CD8-positive, alpha-beta memory T cell (primary cell): ENCODE measurements at regions not wholly inside any gene's neighbourhood (a gene's known extent, or its start where the extent isn't known, plus 50 kb on each side); places are given as distances from the start of the nearest gene placed in this dataset.

Source experiments
- CTCF ChIA-PET: fragments of 350-600 bp; sonication (Branson Sonifier 250); formaldehyde crosslinking; loops from one replicate; lab custom pipeline; 2021; ENCODE audit warnings: antibody characterized with exemption; lab: Charles Lee
- POLR2A ChIA-PET: fragments of 350-600 bp; sonication (Branson Sonifier 250); formaldehyde crosslinking; loops from one replicate; lab custom pipeline; 2021; ENCODE audit warnings: antibody characterized with exemption; lab: Charles Lee
- DNase-seq, 5 donors: peaks; one replicate each; pipeline versions ENCODE4 v3.0.0 to v3.0.0-alpha.2; 2020 to 2022; ENCODE audit warnings: mixed read lengths in 1 of 5
- H3K27ac ChIP-seq: one replicate; pipeline ENCODE4 v1.7.0; 2013; ENCODE audit warnings: low read depth, mild to moderate bottlenecking, low read length, moderate library complexity
- H3K27me3 ChIP-seq: 2 replicates; pipeline ENCODE4 v1.7.0; 2013; ENCODE audit warnings: low read length, mild to moderate bottlenecking; ENCODE audit not compliant: insufficient read depth, poor library complexity, severe bottlenecking
- H3K36me3 ChIP-seq: 2 replicates; pipeline ENCODE4 v1.7.0; 2013; ENCODE audit warnings: mild to moderate bottlenecking, low read length, moderate library complexity; ENCODE audit not compliant: insufficient read depth
- H3K4me1 ChIP-seq: 2 replicates; pipeline ENCODE4 v1.7.0; 2013; ENCODE audit warnings: mild to moderate bottlenecking, low read length, moderate library complexity; ENCODE audit not compliant: insufficient read depth
- H3K4me3 ChIP-seq: 2 replicates; pipeline ENCODE4 v1.7.0; 2013; ENCODE audit warnings: mild to moderate bottlenecking, low read length
- H3K9me3 ChIP-seq: 2 replicates; pipeline ENCODE4 v1.7.0; 2013; ENCODE audit warnings: mild to moderate bottlenecking, low read length
- H3K27ac Mint-ChIP-seq, 8 donors: one replicate each; pipeline ENCODE4 v1.8.0; 2020 to 2021; ENCODE audit warnings: mixed read lengths in 8 of 8, mild to moderate bottlenecking in 6 of 8, inconsistent platforms in 3 of 8, moderate library complexity in 3 of 8
- H3K27me3 Mint-ChIP-seq, 2 donors: one replicate each; pipeline ENCODE4 v1.8.0; 2020 to 2021; ENCODE audit warnings: mixed read lengths in 2 of 2, mild to moderate bottlenecking in 1 of 2, moderate library complexity in 1 of 2
- H3K36me3 Mint-ChIP-seq, 3 donors: one replicate each; pipeline ENCODE4 v1.8.0; 2020 to 2021; ENCODE audit warnings: mixed read lengths in 3 of 3, inconsistent platforms in 1 of 3, mild to moderate bottlenecking in 1 of 3
- H3K4me1 Mint-ChIP-seq, 3 donors: one replicate each; pipeline ENCODE4 v1.8.0; 2020 to 2021; ENCODE audit warnings: mixed read lengths in 3 of 3, inconsistent platforms in 1 of 3, mild to moderate bottlenecking in 1 of 3
- H3K4me3 Mint-ChIP-seq, 7 donors: one replicate each; pipeline ENCODE4 v1.8.0; 2020 to 2021; ENCODE audit warnings: mixed read lengths in 7 of 7, mild to moderate bottlenecking in 6 of 7, moderate library complexity in 4 of 7, inconsistent platforms in 2 of 7
- H3K9me3 Mint-ChIP-seq, 5 donors: one replicate each; pipeline ENCODE4 v1.8.0; 2020 to 2022; ENCODE audit warnings: mixed read lengths in 5 of 5, mild to moderate bottlenecking in 3 of 5, moderate library complexity in 2 of 5, inconsistent platforms in 1 of 5

DNA sequence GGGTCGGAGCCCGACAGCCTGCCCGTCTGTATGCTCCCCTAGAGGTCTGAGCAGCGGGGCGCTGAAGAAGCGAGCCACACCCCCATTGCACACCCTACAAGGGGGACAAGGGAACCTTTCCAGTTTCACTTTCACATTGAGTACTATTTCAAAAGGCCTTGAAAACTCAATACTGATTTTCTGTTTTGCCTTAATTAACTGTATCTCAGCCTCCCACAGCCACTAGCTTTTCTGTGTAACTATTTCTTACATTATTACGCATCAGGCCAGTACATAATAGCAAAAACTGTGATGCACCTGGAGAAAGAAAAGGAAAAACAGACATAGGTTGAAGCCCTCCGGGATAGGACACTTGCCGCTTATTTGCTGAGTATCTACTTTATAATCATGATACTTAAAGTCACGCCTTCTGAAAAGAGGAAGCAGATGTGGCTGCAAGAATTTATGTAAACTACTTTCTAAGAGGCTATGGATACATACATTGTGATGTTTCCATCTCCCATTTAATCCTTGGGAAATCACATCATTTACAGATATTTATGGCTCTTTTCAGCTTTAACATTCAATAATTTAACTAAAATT, 1719.5 kb downstream of the MRPL39 start:
- H3K9me3 ChIP-seq, result no peaks in the 10 kb centered on the region
- DNase-seq, result peak; percentile 4 to 73 (median 51)
- POLR2A ChIA-PET, result no interaction called here
- Mint-ChIP-seq H3K27me3 (no peaks in the 10 kb centered on the region), H3K9me3 (no peaks in the 10 kb centered on the region), H3K4me3 (peak overlapping the region; percentile 83 to 94 (median 89)), H3K27ac (peak overlapping the region; percentile 65 to 98 (median 94)), H3K4me1 (peaks cover 11 to 21% (median 14%) of the 10 kb centered on the region in 3 donors), H3K36me3 (peaks cover 0 to 5% (median 0%) of the 10 kb centered on the region in 3 donors)
- peak overlapping the region; percentile 18 for H3K4me3 ChIP-seq
- no peaks in the 10 kb centered on the region for H3K36me3 ChIP-seq
- CTCF ChIA-PET, result interaction anchor here (0.6 to 1.3 kb wide), 2 partner anchors 9 to 18 kb away, joined by 3 read pairs; no protein-coding TSS in a partner anchor
- no peaks in the 10 kb centered on the region for H3K27me3 ChIP-seq
- H3K27ac ChIP-seq, result no peak overlapping the region
- H3K4me1 ChIP-seq, result no peaks in the 10 kb centered on the region

GRCh38 chr21:23886828-23887724, 1720.2 kb downstream of the MRPL39 start:
- CTCF ChIA-PET, result interaction anchor here (0.6 to 1.3 kb wide), 2 partner anchors 8 to 19 kb away, joined by 3 read pairs; no protein-coding TSS in a partner anchor
- peaks cover 0 to 5% (median 0%) of the 10 kb centered on the region in 3 donors for H3K36me3 Mint-ChIP-seq

GRCh38 chr21:23881783-23882182, 1725.5 kb downstream of the MRPL39 start:
- Histone ChIP-seq H3K36me3 (no peaks in the 10 kb centered on the region), H3K4me1 (no peaks in the 10 kb centered on the region), H3K27ac (no peak overlapping the region), H3K4me3 (no peak overlapping the region), H3K9me3 (no peaks in the 10 kb centered on the region), H3K27me3 (no peaks in the 10 kb centered on the region)
- Mint-ChIP-seq H3K9me3 (no peaks in the 10 kb centered on the region), H3K36me3 (no peaks in the 10 kb centered on the region), H3K4me1 (peaks cover 0 to 2% (median 0%) of the 10 kb centered on the region in 3 donors), H3K27me3 (peaks cover 0 to 6% of the 10 kb centered on the region in 2 donors), H3K4me3 (no peak overlapping the region), H3K27ac (no peak overlapping the region)
- ChIA-PET CTCF (no interaction called here), POLR2A (no interaction called here)
- no peak for DNase-seq

More at GRCh38 chr21:23886828-23887724, 1720.2 kb downstream of the MRPL39 start:
- POLR2A ChIA-PET, result no interaction called here
- DNase-seq, result no peak
- Mint-ChIP-seq H3K27me3 (no peaks in the 10 kb centered on the region), H3K27ac (peak overlapping the region in 7 of 8 donors; percentile 65 to 98 (median 94)), H3K4me3 (peak overlapping the region; percentile 83 to 94 (median 89)), H3K4me1 (peaks cover 11 to 21% (median 14%) of the 10 kb centered on the region in 3 donors), H3K9me3 (no peaks in the 10 kb centered on the region)
- H3K9me3 ChIP-seq, result no peaks in the 10 kb centered on the region
- H3K4me3 ChIP-seq, result peak overlapping the region; percentile 18
- no peaks in the 10 kb centered on the region for H3K27me3 ChIP-seq
- H3K27ac ChIP-seq, result no peak overlapping the region
- no peaks in the 10 kb centered on the region for H3K4me1 ChIP-seq
- no peaks in the 10 kb centered on the region for H3K36me3 ChIP-seq

- Mint-ChIP-seq H3K4me3 (no peak overlapping the region), H3K27me3 (peaks cover 0 to 6% of the 10 kb centered on the region in 2 donors), H3K27ac (no peak overlapping the region), H3K36me3 (no peaks in the 10 kb centered on the region), H3K9me3 (no peaks in the 10 kb centered on the region), H3K4me1 (peaks cover 0 to 1% (median 0%) of the 10 kb centered on the region in 3 donors)
- Histone ChIP-seq H3K27me3 (no peaks in the 10 kb centered on the region), H3K27ac (no peak overlapping the region), H3K4me3 (no peak overlapping the region), H3K36me3 (no peaks in the 10 kb centered on the region), H3K4me1 (no peaks in the 10 kb centered on the region), H3K9me3 (no peaks in the 10 kb centered on the region)
- ChIA-PET POLR2A (no interaction called here), CTCF (no interaction called here)
- no peak for DNase-seq
Observed at GRCh38 chr21:23876925-23877558, 1730.2 kb downstream of the MRPL39 start.

DNA sequence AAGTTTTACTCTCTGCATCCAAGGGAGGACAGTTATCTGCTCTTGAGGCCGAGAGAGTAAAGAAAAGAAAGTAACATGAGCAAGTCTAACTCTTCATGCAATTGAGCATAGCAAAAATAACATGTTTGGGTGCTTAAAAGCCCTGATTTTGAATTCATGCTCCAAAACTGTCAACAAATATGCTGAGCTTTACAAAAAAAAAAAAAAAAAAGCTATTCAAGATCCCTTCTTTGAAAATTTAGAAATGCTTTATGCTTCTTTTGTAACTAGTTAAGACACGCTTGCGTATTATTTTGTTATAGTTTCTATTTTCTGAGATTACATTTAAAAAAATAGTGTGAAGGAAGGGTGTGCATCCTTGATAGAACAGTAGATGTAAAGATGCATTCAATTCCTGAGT, 1733.0 kb downstream of the MRPL39 start:
- Histone ChIP-seq H3K4me1 (no peaks in the 10 kb centered on the region), H3K4me3 (no peak overlapping the region), H3K27ac (no peak overlapping the region), H3K36me3 (no peaks in the 10 kb centered on the region), H3K27me3 (no peaks in the 10 kb centered on the region), H3K9me3 (no peaks in the 10 kb centered on the region)
- Mint-ChIP-seq H3K36me3 (no peaks in the 10 kb centered on the region), H3K27me3 (peaks cover 0 to 6% of the 10 kb centered on the region in 2 donors), H3K4me1 (peaks cover 0 to 1% (median 0%) of the 10 kb centered on the region in 3 donors), H3K4me3 (no peak overlapping the region), H3K9me3 (no peaks in the 10 kb centered on the region), H3K27ac (no peak overlapping the region)
- CTCF ChIA-PET, result no interaction called here
- POLR2A ChIA-PET, result no interaction called here
- no peak for DNase-seq

DNA sequence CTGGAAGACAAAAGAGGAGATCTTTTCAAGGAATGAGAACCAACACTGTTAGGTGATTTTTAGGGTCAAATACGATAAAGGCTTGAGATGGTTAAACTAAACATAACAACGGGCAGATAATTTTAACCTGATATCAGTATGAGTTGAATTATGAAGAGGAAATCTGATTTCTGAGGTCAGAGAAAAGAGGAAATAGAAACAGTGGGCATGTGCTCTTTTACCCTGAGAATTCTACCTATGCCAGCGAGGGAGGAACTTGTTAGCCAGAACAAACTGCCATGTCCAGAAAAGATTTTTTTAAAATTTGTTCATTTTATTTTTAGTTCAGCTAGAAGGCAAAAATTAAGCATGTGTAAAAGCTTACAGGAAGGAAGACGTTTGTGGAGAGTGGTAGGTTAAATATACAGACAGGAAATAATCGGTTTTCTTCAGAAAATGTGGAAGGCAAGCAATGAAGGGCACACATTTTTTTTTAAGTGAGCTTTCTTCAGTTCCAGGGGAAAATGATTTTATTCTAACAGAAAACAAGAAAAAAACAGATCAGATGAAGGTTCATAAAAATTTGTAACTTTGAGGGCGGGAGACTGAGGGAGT, 1745.3 kb downstream of the MRPL39 start:
- CTCF ChIA-PET, result no interaction called here
- Histone ChIP-seq H3K27me3 (no peaks in the 10 kb centered on the region), H3K4me1 (no peaks in the 10 kb centered on the region), H3K9me3 (no peaks in the 10 kb centered on the region), H3K4me3 (no peak overlapping the region), H3K36me3 (no peaks in the 10 kb centered on the region), H3K27ac (no peak overlapping the region)
- H3K4me1 Mint-ChIP-seq, result peaks cover 10 to 11% (median 10%) of the 10 kb centered on the region in 3 donors
- H3K4me3 Mint-ChIP-seq, result peak overlapping the region in 2 of 7 donors; percentile 33 to 70
- H3K36me3 Mint-ChIP-seq, result no peaks in the 10 kb centered on the region
- peak overlapping the region in 5 of 8 donors; percentile 11 to 81 (median 21) for H3K27ac Mint-ChIP-seq
- no peaks in the 10 kb centered on the region for H3K9me3 Mint-ChIP-seq
- POLR2A ChIA-PET, result no interaction called here
- H3K27me3 Mint-ChIP-seq, result peaks cover 0 to 1% of the 10 kb centered on the region in 2 donors
- peak in 1 of 5 donors; percentile 15 for DNase-seq

GRCh38 chr21:23858878-23859277, 1748.4 kb downstream of the MRPL39 start:
- DNase-seq, result no peak
- ChIA-PET POLR2A (no interaction called here), CTCF (no interaction called here)
- Histone ChIP-seq H3K4me1 (no peaks in the 10 kb centered on the region), H3K27me3 (no peaks in the 10 kb centered on the region), H3K36me3 (no peaks in the 10 kb centered on the region), H3K9me3 (no peaks in the 10 kb centered on the region), H3K4me3 (no peak overlapping the region), H3K27ac (no peak overlapping the region)
- no peak overlapping the region for H3K4me3 Mint-ChIP-seq
- H3K9me3 Mint-ChIP-seq, result no peaks in the 10 kb centered on the region
- no peak overlapping the region for H3K27ac Mint-ChIP-seq
- no peaks in the 10 kb centered on the region for H3K36me3 Mint-ChIP-seq
- peaks cover 0 to 1% of the 10 kb centered on the region in 2 donors for H3K27me3 Mint-ChIP-seq
- peaks cover 10 to 11% (median 10%) of the 10 kb centered on the region in 3 donors for H3K4me1 Mint-ChIP-seq
